ENCODE measurements at regions not wholly inside any gene's neighbourhood (a gene's known extent, or its start where the extent isn't known, plus 50 kb on each side); places are given as distances from the start of the nearest gene placed in this dataset.

DNA sequence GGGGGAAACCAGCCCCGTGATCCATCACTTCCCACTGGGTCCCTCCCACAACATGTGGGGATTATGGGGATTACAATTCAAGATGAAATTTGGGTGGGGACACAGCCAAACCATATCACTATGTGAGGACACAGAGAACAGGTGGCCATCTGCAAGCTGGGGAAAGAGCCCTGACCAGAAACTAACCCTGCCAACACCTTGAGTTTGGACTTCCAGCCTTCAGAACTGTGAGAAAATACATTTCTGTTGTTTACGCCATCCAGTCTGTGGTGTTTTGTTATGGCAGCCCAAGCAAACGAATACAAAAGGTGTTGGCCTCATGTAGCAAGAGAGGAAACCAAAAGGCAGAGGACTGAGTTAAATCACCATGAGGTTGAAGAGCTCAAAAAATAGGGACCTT lies 169.9 kb upstream of the TENM3 start:
- H3K4ac ChIP-seq (ENCODE audit: low read depth, low read length) = no peak overlapping the region
- H2BK120ac ChIP-seq (ENCODE audit: low read depth, low read length) = no peak overlapping the region
- WGBS (ENCODE audit: extremely low coverage, insufficient coverage, low lambda C conversion rate) = no CpG with 5 or more reads among the region's 3 CpGs
- H3K27ac ChIP-seq (ENCODE audit: low read depth, low read length) = no peak overlapping the region
- H3K56ac ChIP-seq (ENCODE audit: low read length) = no peak overlapping the region
- no peak overlapping the region for H3K23ac ChIP-seq (ENCODE audit: low read length)
- H3K18ac ChIP-seq (ENCODE audit: low read length) = no peak overlapping the region
- H4K5ac ChIP-seq (ENCODE audit: low read length) = no peak overlapping the region
- H3K4me3 ChIP-seq (ENCODE audit: low read length) = no peak overlapping the region
- no peak overlapping the region for H4K8ac ChIP-seq (ENCODE audit: low read depth, low read length)
- no peaks in the 10 kb centered on the region for H3K36me3 ChIP-seq (ENCODE audit: control insufficient read depth, insufficient read depth, low read length)
- H3K4me2 ChIP-seq (ENCODE audit: low read length) = no peak overlapping the region
- H3K79me2 ChIP-seq (ENCODE audit: control insufficient read depth, insufficient read depth, low read length) = no peaks in the 10 kb centered on the region
- H3K9ac ChIP-seq (ENCODE audit: low read length) = no peak overlapping the region
- DNase-seq = no peak
- no peaks in the 10 kb centered on the region for H3K27me3 ChIP-seq (ENCODE audit: insufficient read depth, low read length, poor library complexity)
- no peaks in the 10 kb centered on the region for H3K79me1 ChIP-seq (ENCODE audit: low read length)
- no peaks in the 10 kb centered on the region for H3K4me1 ChIP-seq (ENCODE audit: control insufficient read depth, low read depth, low read length)
- no peak overlapping the region for H2AK5ac ChIP-seq (ENCODE audit: low read length)
- no peak overlapping the region for H2BK15ac ChIP-seq (replicated peaks; ENCODE audit: low read depth)
- no peak overlapping the region for H2BK5ac ChIP-seq (ENCODE audit: low read length)

DNA sequence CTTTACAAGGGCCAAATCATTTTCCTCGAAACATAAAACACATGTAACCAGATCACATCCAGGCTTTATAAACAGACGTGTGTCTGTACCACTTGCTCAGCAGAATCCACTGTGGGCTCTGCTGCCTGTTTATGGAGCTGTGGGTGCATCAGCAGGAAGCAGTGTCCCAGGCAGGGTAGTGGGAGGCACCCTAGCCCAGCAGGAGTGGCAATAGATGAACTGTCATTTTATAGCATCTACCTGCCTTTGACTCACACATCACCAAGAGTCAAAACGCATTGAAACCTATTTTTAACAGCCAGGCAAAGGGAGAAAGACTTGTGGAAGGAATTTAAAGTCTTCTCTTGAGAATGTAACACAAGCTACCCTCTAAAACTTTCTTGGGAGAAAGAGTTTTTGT lies 169.1 kb upstream of the TENM3 start:
- no peak overlapping the region for H2AK5ac ChIP-seq (ENCODE audit: low read length)
- no peak overlapping the region for H3K4me2 ChIP-seq (ENCODE audit: low read length)
- H4K8ac ChIP-seq (ENCODE audit: low read depth, low read length) = no peak overlapping the region
- H4K5ac ChIP-seq (ENCODE audit: low read length) = no peak overlapping the region
- no peaks in the 10 kb centered on the region for H3K27me3 ChIP-seq (ENCODE audit: insufficient read depth, low read length, poor library complexity)
- H2BK15ac ChIP-seq (replicated peaks; ENCODE audit: low read depth) = no peak overlapping the region
- WGBS (ENCODE audit: extremely low coverage, insufficient coverage, low lambda C conversion rate) = no CpG with 5 or more reads among the region's 3 CpGs
- no peak overlapping the region for H3K27ac ChIP-seq (ENCODE audit: low read depth, low read length)
- no peak overlapping the region for H3K4me3 ChIP-seq (ENCODE audit: low read length)
- no peaks in the 10 kb centered on the region for H3K79me1 ChIP-seq (ENCODE audit: low read length)
- no peaks in the 10 kb centered on the region for H3K36me3 ChIP-seq (ENCODE audit: control insufficient read depth, insufficient read depth, low read length)
- no peak overlapping the region for H3K9ac ChIP-seq (ENCODE audit: low read length)
- H3K4me1 ChIP-seq (ENCODE audit: control insufficient read depth, low read depth, low read length) = no peaks in the 10 kb centered on the region
- H3K56ac ChIP-seq (ENCODE audit: low read length) = no peak overlapping the region
- no peak for DNase-seq
- H3K23ac ChIP-seq (ENCODE audit: low read length) = no peak overlapping the region
- H2BK5ac ChIP-seq (ENCODE audit: low read length) = no peak overlapping the region
- no peaks in the 10 kb centered on the region for H3K79me2 ChIP-seq (ENCODE audit: control insufficient read depth, insufficient read depth, low read length)
- no peak overlapping the region for H2BK120ac ChIP-seq (ENCODE audit: low read depth, low read length)
- H3K4ac ChIP-seq (ENCODE audit: low read depth, low read length) = no peak overlapping the region
- H3K18ac ChIP-seq (ENCODE audit: low read length) = no peak overlapping the region

DNA sequence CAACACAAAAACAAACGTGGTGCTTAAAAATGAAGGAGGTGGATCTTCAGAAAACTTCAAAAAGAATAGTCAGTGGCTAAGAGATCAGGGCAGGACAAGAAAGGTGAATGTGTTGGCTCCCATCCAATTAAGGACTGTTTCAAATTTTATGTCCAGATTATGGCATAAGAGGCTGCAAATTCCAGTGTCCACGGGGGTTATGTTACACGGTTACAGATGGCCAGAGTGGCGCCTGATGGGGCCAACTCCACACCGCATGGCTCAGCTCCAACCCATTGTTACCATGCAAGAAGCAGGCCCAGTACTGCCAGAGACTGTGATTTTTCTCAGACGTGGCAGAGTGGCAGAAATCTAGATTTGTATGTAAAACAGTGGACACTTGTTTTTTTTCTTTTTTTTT lies 168.4 kb upstream of the TENM3 start:
- Histone ChIP-seq H3K56ac (ENCODE audit: low read length) (no peak overlapping the region), H3K27me3 (ENCODE audit: insufficient read depth, low read length, poor library complexity) (no peaks in the 10 kb centered on the region), H3K4me3 (ENCODE audit: low read length) (no peak overlapping the region), H3K4me1 (ENCODE audit: control insufficient read depth, low read depth, low read length) (no peaks in the 10 kb centered on the region), H3K27ac (ENCODE audit: low read depth, low read length) (no peak overlapping the region), H3K79me2 (ENCODE audit: control insufficient read depth, insufficient read depth, low read length) (no peaks in the 10 kb centered on the region), H2AK5ac (ENCODE audit: low read length) (no peak overlapping the region), H2BK120ac (ENCODE audit: low read depth, low read length) (no peak overlapping the region), H3K18ac (ENCODE audit: low read length) (no peak overlapping the region), H4K5ac (ENCODE audit: low read length) (no peak overlapping the region), H3K9ac (ENCODE audit: low read length) (no peak overlapping the region), H3K79me1 (ENCODE audit: low read length) (no peaks in the 10 kb centered on the region), H3K4me2 (ENCODE audit: low read length) (no peak overlapping the region), H2BK15ac (replicated peaks; ENCODE audit: low read depth) (no peak overlapping the region), H3K4ac (ENCODE audit: low read depth, low read length) (no peak overlapping the region), H3K36me3 (ENCODE audit: control insufficient read depth, insufficient read depth, low read length) (no peaks in the 10 kb centered on the region), H2BK5ac (ENCODE audit: low read length) (no peak overlapping the region), H4K8ac (ENCODE audit: low read depth, low read length) (no peak overlapping the region), H3K23ac (ENCODE audit: low read length) (no peak overlapping the region)
- no CpG with 5 or more reads among the region's 6 CpGs for WGBS (ENCODE audit: extremely low coverage, insufficient coverage, low lambda C conversion rate)
- DNase-seq = no peak

DNA sequence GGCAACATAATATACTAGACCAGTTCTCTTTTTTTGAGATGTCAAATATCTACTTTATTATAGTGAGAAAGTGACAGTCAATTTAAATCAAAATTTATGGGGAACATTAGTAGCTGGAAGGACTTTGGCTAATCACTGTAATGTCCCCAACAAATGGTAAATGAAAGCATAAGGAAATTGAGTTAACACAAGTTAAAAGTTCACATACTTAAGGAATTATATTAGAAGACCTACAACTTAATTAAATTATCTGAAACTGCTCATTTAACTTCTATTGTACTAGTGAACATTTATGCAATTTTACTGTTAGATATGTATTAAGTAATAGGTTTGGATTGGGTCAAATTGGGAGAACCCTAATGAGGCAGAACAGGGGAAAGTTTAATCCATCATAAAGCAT lies 160.3 kb upstream of the TENM3 start:
- H3K36me3 ChIP-seq (ENCODE audit: control insufficient read depth, insufficient read depth, low read length) = no peaks in the 10 kb centered on the region
- H3K4me3 ChIP-seq (ENCODE audit: low read length) = no peak overlapping the region
- H3K56ac ChIP-seq (ENCODE audit: low read length) = peak overlapping the region; percentile 4
- H3K79me2 ChIP-seq (ENCODE audit: control insufficient read depth, insufficient read depth, low read length) = no peaks in the 10 kb centered on the region
- H3K27ac ChIP-seq (ENCODE audit: low read depth, low read length) = no peak overlapping the region
- peaks cover 2% of the 10 kb centered on the region for H3K4me1 ChIP-seq (ENCODE audit: control insufficient read depth, low read depth, low read length)
- no peak overlapping the region for H2BK5ac ChIP-seq (ENCODE audit: low read length)
- H3K4ac ChIP-seq (ENCODE audit: low read depth, low read length) = no peak overlapping the region
- H3K27me3 ChIP-seq (ENCODE audit: insufficient read depth, low read length, poor library complexity) = no peaks in the 10 kb centered on the region
- H3K23ac ChIP-seq (ENCODE audit: low read length) = no peak overlapping the region
- no peak overlapping the region for H2BK120ac ChIP-seq (ENCODE audit: low read depth, low read length)
- H3K18ac ChIP-seq (ENCODE audit: low read length) = no peak overlapping the region
- no peak overlapping the region for H3K9ac ChIP-seq (ENCODE audit: low read length)
- H2AK5ac ChIP-seq (ENCODE audit: low read length) = no peak overlapping the region
- peak overlapping the region; percentile 85 for H2BK15ac ChIP-seq (replicated peaks; ENCODE audit: low read depth)
- no peak overlapping the region for H4K5ac ChIP-seq (ENCODE audit: low read length)
- no peak overlapping the region for H3K4me2 ChIP-seq (ENCODE audit: low read length)
- DNase-seq = no peak
- H4K8ac ChIP-seq (ENCODE audit: low read depth, low read length) = no peak overlapping the region
- no peaks in the 10 kb centered on the region for H3K79me1 ChIP-seq (ENCODE audit: low read length)

DNA sequence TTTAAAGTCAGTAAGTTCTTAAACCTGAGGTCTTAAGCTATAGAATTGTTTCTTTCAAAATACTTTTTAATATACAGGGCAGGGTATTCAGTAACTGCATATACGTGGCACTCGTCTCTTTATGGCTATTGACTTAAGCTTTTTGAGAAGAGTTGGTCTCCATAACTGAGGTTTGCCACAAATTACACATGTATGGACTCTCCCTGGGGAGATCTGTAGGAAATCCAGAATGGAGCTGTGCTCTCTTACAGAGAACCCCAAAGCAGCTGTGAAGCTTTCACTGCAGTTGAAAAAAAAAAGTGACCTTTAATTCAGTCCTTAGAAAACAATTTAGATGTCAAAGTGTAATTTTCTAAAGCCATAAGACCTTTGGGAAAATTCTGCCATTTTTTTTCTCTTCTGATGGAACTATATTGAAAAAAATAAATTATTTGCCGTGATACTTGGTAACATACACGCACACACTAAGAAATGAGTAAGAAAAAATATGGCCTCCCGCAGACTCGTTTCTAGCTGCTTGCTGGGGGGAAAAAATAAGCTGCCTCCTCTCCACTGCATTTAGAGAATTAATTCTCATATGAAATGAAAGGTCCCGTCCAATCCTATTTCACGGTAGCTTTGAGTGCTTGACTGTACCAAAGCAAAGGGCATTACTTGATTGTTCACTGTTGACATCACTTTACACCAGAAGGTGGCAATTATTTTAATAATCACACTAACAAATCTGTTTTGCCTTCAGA lies 159.4 kb upstream of the TENM3 start:
- peak overlapping the region; percentile 90 for H3K18ac ChIP-seq (ENCODE audit: low read length)
- no peak overlapping the region for H3K23ac ChIP-seq (ENCODE audit: low read length)
- no peaks in the 10 kb centered on the region for H3K27me3 ChIP-seq (ENCODE audit: insufficient read depth, low read length, poor library complexity)
- peaks cover 2% of the 10 kb centered on the region for H3K4me1 ChIP-seq (ENCODE audit: control insufficient read depth, low read depth, low read length)
- no peak overlapping the region for H3K4me3 ChIP-seq (ENCODE audit: low read length)
- no peak overlapping the region for H3K4ac ChIP-seq (ENCODE audit: low read depth, low read length)
- no peak overlapping the region for H3K4me2 ChIP-seq (ENCODE audit: low read length)
- H3K27ac ChIP-seq (ENCODE audit: low read depth, low read length) = peak overlapping the region; percentile 67
- H3K9ac ChIP-seq (ENCODE audit: low read length) = no peak overlapping the region
- WGBS (ENCODE audit: extremely low coverage, insufficient coverage, low lambda C conversion rate) = no CpG with 5 or more reads among the region's 8 CpGs
- H2AK5ac ChIP-seq (ENCODE audit: low read length) = no peak overlapping the region
- no peak for DNase-seq
- H3K36me3 ChIP-seq (ENCODE audit: control insufficient read depth, insufficient read depth, low read length) = no peaks in the 10 kb centered on the region
- H4K8ac ChIP-seq (ENCODE audit: low read depth, low read length) = no peak overlapping the region
- no peaks in the 10 kb centered on the region for H3K79me1 ChIP-seq (ENCODE audit: low read length)
- H4K5ac ChIP-seq (ENCODE audit: low read length) = no peak overlapping the region
- no peak overlapping the region for H3K56ac ChIP-seq (ENCODE audit: low read length)
- H2BK120ac ChIP-seq (ENCODE audit: low read depth, low read length) = peak overlapping the region; percentile 28
- H2BK5ac ChIP-seq (ENCODE audit: low read length) = no peak overlapping the region
- no peak overlapping the region for H2BK15ac ChIP-seq (replicated peaks; ENCODE audit: low read depth)
- no peaks in the 10 kb centered on the region for H3K79me2 ChIP-seq (ENCODE audit: control insufficient read depth, insufficient read depth, low read length)

DNA sequence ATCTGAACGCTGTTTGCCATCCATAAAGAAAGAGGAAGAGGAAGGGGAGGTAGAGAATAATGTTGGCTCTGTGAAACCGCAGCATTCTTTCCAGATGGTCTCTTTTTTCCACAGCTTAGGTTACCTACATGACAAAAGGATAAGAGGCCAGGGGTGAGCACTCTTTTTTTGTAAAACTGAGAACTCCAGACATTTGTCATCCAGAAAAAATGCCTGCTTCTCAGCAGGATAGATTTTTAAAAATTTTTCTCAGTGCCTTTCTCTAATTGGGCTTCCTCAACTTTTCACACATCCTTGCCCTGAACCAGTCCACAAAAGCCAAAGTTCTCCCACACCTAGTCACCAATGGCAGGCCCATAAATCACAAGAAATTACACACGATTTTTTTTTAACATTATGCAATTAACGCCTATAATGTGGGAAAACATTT lies 158.1 kb upstream of the TENM3 start:
- Histone ChIP-seq H3K27me3 (ENCODE audit: insufficient read depth, low read length, poor library complexity) (no peaks in the 10 kb centered on the region), H3K36me3 (ENCODE audit: control insufficient read depth, insufficient read depth, low read length) (no peaks in the 10 kb centered on the region), H3K56ac (ENCODE audit: low read length) (no peak overlapping the region), H4K8ac (ENCODE audit: low read depth, low read length) (no peak overlapping the region), H3K18ac (ENCODE audit: low read length) (peak overlapping the region; percentile 65), H4K5ac (ENCODE audit: low read length) (no peak overlapping the region), H3K4me2 (ENCODE audit: low read length) (no peak overlapping the region), H3K4me1 (ENCODE audit: control insufficient read depth, low read depth, low read length) (peaks cover 2% of the 10 kb centered on the region), H2AK5ac (ENCODE audit: low read length) (no peak overlapping the region), H2BK120ac (ENCODE audit: low read depth, low read length) (no peak overlapping the region), H3K27ac (ENCODE audit: low read depth, low read length) (peak overlapping the region; percentile 78), H3K79me1 (ENCODE audit: low read length) (no peaks in the 10 kb centered on the region), H2BK5ac (ENCODE audit: low read length) (no peak overlapping the region), H3K23ac (ENCODE audit: low read length) (no peak overlapping the region), H3K9ac (ENCODE audit: low read length) (no peak overlapping the region), H2BK15ac (replicated peaks; ENCODE audit: low read depth) (no peak overlapping the region), H3K4me3 (ENCODE audit: low read length) (no peak overlapping the region), H3K79me2 (ENCODE audit: control insufficient read depth, insufficient read depth, low read length) (no peaks in the 10 kb centered on the region), H3K4ac (ENCODE audit: low read depth, low read length) (no peak overlapping the region)
- no CpG with 5 or more reads among the region's 4 CpGs for WGBS (ENCODE audit: extremely low coverage, insufficient coverage, low lambda C conversion rate)
- DNase-seq = peak; percentile 94

All from mesendoderm (in vitro differentiated cells).